HepG2 (cell line): ENCODE measurements at regions not wholly inside any gene's neighbourhood (a gene's known extent, or its start where the extent isn't known, plus 50 kb on each side); places are given as distances from the start of the nearest gene placed in this dataset.

ENCODE experiments used
- ATAC-seq: fragments of 200-7000 bp; cut with Tn5 transposase; 3 replicates; pipeline ENCODE4 v1.9.1; 2020; ENCODE audit warnings: mild to moderate bottlenecking, moderate library complexity
- BruUV-seq: library from RNA; stranded (reverse); fragments of 400-500 nt; replicated peaks from 2 replicates; lab custom pipeline; 2021; lab: Mats Ljungman, UMichigan
- CTCF ChIA-PET: fragments of 300-600 bp; formaldehyde crosslinking; extraction: SDS; loops from one replicate; lab custom pipeline; 2021; ENCODE audit warnings: low total read pairs, inconsistent platforms, low intra/inter-chr PET ratio; lab: Yijun Ruan, JAX
- POLR2A ChIA-PET: fragments of 350-600 bp; sonication (Branson Sonifier 250); formaldehyde crosslinking; loops from one replicate; lab custom pipeline; 2020; ENCODE audit warnings: antibody characterized with exemption, inconsistent platforms; lab: Yijun Ruan, JAX
- DNase-seq: peaks from one replicate; pipeline ENCODE4 v3.0.0-alpha.2; 2015; ENCODE audit warnings: low spot score
- FAIRE-seq: peaks from 3 replicates; lab custom pipeline; 2011; peaks lifted over from hg19 to GRCh38; lab: Jason Lieb, UNC
- H2AFZ ChIP-seq: one replicate; pipeline ENCODE4 v1.6.1; 2011; ENCODE audit warnings: low read length, inconsistent platforms
- H3K27ac ChIP-seq: fragments of 300-600 bp; 3 replicates; pipeline ENCODE4 v1.8.0; 2011; ENCODE audit warnings: mixed run types, mild to moderate bottlenecking, mixed read lengths, low read length, inconsistent platforms; ENCODE audit not compliant: insufficient read depth; ENCODE audit errors: extremely low read length
- H3K27me3 ChIP-seq, 2 experiments: fragments of 200-600 bp in 1 of 2; 2 replicates in 1 of 2; 3 replicates in 1 of 2; pipeline versions ENCODE4 v1.6.0 to v1.8.0; 2011; ENCODE audit warnings: low read length in 2 of 2, mild to moderate bottlenecking in 2 of 2, moderate library complexity in 2 of 2, inconsistent platforms in 1 of 2; ENCODE audit not compliant: insufficient read depth in 2 of 2, control insufficient read depth in 1 of 2
- H3K36me3 ChIP-seq, 2 experiments: fragments of 200-600 bp in 1 of 2; replicated peaks in 1 of 2; 2 replicates in 1 of 2; 3 replicates in 1 of 2; pipeline versions ENCODE4 v1.5.1 to v1.8.0; 2011; ENCODE audit warnings: low read length in 2 of 2, inconsistent platforms in 1 of 2; ENCODE audit not compliant: insufficient read depth in 2 of 2, control insufficient read depth in 1 of 2
- H3K4me1 ChIP-seq: 2 replicates; pipeline ENCODE4 v1.5.1; 2012; ENCODE audit warnings: low read length, inconsistent platforms; ENCODE audit not compliant: insufficient read depth
- H3K4me2 ChIP-seq: 2 replicates; pipeline ENCODE4 v1.6.0; 2011; ENCODE audit warnings: low read depth, low read length, inconsistent platforms
- H3K4me3 ChIP-seq, 3 experiments: fragments of 200-600 bp in 1 of 3; sonication (generic), shearing (Covaris generic) in 1 of 3; replicated peaks in 1 of 3; 2 replicates each; pipeline ENCODE4 v1.5.1; 2011 to 2016; ENCODE audit warnings: low read length in 3 of 3, inconsistent platforms in 2 of 3, low read depth in 2 of 3, mild to moderate bottlenecking in 2 of 3, control low read depth in 1 of 3, mixed read lengths in 1 of 3; ENCODE audit not compliant: insufficient read depth in 1 of 3
- H3K79me2 ChIP-seq: one replicate; pipeline ENCODE4 v1.6.1; 2011; ENCODE audit warnings: low read length, inconsistent platforms; ENCODE audit not compliant: insufficient read depth
- H3K9ac ChIP-seq: 2 replicates; pipeline ENCODE4 v1.6.0; 2011; ENCODE audit warnings: mild to moderate bottlenecking, low read depth, low read length, inconsistent platforms; ENCODE audit not compliant: insufficient read depth
- H3K9me3 ChIP-seq: 2 replicates; pipeline ENCODE4 v1.5.1; 2012; ENCODE audit warnings: mild to moderate bottlenecking, low read length
- H4K20me1 ChIP-seq: 2 replicates; pipeline ENCODE4 v1.6.0; 2011; ENCODE audit warnings: inconsistent platforms, mild to moderate bottlenecking, low read length, moderate library complexity; ENCODE audit not compliant: insufficient read depth
- HNRNPLL ChIP-seq: fragments of 200-400 bp; formaldehyde crosslinking; IDR thresholded peaks from 2 replicates; pipeline ENCODE4 v1.6.1; 2017; ENCODE audit warnings: mild to moderate bottlenecking, low read depth, low read length; ENCODE audit not compliant: poor library complexity, severe bottlenecking
- ZNF224 ChIP-seq: sonication (generic); formaldehyde crosslinking; IDR thresholded peaks from 2 replicates; pipeline ENCODE4 v1.5.0; 2020; ENCODE audit warnings: mild to moderate bottlenecking, missing genetic modification reagents
- ZNF264 ChIP-seq: sonication (generic); formaldehyde crosslinking; IDR thresholded peaks from 2 replicates; pipeline ENCODE4 v1.4.0; 2020; ENCODE audit warnings: missing genetic modification reagents
- ZNF775 ChIP-seq: sonication (generic); formaldehyde crosslinking; IDR thresholded peaks from 2 replicates; pipeline ENCODE4 v1.4.0; 2020; ENCODE audit warnings: missing genetic modification reagents, mild to moderate bottlenecking, moderate library complexity, borderline replicate concordance
- WGBS: methylation state at CpG from one replicate; pipeline ENCODE4 v1.1.6; 2017; ENCODE audit warnings: low lambda C conversion rate; 5-methylcytosine and 5-hydroxymethylcytosine counted together
- in situ Hi-C: cut with HindIII; loops from 2 replicates; pipeline ENCODE4 v1.10.0; 2017; ENCODE audit warnings: low pct_unique_long_range_greater_than_20kb; ENCODE audit not compliant: extremely low pct_ligation_motif_present
- intact Hi-C: fragments of 100-400 bp; cut with micrococcal nuclease; formaldehyde crosslinking; loops from one replicate; pipeline ENCODE4 v1.10.0; 2022; ENCODE audit not compliant: unreplicated experiment
- TF ChIP-seq, protein P1 (sequence below): sonication (generic); formaldehyde crosslinking; IDR thresholded peaks from 2 replicates; pipeline ENCODE4 v1.8.0; 2023; ENCODE audit warnings: mild to moderate bottlenecking, missing genetic modification reagents
- TF ChIP-seq, protein P2 (sequence below): sonication (generic); formaldehyde crosslinking; IDR thresholded peaks from 2 replicates; pipeline ENCODE4 v1.8.0; 2022; ENCODE audit warnings: low read depth, missing genetic modification reagents

GRCh38 chr20:58113716-58114115 is 114.7 kb downstream of the ANKRD60 start:
- Histone ChIP-seq H3K27me3 (peaks cover 4 to 32% of the 10 kb centered on the region in 2 experiments), H3K36me3 (no peaks in the 10 kb centered on the region), H3K9me3 (no peaks in the 10 kb centered on the region), H2AFZ (no peak overlapping the region), H4K20me1 (no peaks in the 10 kb centered on the region), H3K27ac (no peak overlapping the region), H3K4me3 (no peak overlapping the region), H3K4me1 (no peaks in the 10 kb centered on the region), H3K79me2 (no peaks in the 10 kb centered on the region), H3K9ac (no peak overlapping the region), H3K4me2 (no peak overlapping the region)
- FAIRE-seq, result no peak
- intact Hi-C loops (no loop called here), in situ Hi-C loops (no loop called here)
- POLR2A ChIA-PET, result no interaction called here
- WGBS, result 18% methylated on average over 10 of the region's 10 CpGs
- TF ChIP-seq ZNF775 (CRISPR knock-in tag) (no peak), HNRNPLL (no peak), ZNF224 (CRISPR knock-in tag) (no peak), ZNF264 (CRISPR knock-in tag) (no peak)
- TF ChIP-seq, protein P1, sequence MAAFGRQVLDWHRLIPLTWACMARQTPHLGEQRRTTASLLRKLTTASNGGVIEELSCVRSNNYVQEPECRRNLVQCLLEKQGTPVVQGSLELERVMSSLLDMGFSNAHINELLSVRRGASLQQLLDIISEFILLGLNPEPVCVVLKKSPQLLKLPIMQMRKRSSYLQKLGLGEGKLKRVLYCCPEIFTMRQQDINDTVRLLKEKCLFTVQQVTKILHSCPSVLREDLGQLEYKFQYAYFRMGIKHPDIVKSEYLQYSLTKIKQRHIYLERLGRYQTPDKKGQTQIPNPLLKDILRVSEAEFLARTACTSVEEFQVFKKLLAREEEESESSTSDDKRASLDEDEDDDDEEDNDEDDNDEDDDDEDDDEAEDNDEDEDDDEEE (CRISPR knock-in tag), result no peak
- TF ChIP-seq, protein P2, sequence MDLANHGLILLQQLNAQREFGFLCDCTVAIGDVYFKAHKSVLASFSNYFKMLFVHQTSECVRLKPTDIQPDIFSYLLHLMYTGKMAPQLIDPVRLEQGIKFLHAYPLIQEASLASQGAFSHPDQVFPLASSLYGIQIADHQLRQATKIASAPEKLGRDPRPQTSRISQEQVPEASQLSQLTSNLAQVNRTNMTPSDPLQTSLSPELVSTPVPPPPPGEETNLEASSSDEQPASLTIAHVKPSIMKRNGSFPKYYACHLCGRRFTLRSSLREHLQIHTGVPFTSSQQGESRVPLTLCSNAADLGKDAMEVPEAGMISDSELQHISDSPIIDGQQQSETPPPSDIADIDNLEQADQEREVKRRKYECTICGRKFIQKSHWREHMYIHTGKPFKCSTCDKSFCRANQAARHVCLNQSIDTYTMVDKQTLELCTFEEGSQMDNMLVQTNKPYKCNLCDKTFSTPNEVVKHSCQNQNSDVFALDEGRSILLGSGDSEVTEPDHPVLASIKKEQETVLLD, result no peak
- ATAC-seq, result no peak
- CTCF ChIA-PET, result no interaction called here
- no TSS peak for BruUV-seq
- DNase-seq, result no peak
